ENCODE measurements at regions not wholly inside any gene's neighbourhood (a gene's known extent, or its start where the extent isn't known, plus 50 kb on each side); places are given as distances from the start of the nearest gene placed in this dataset.

DNA sequence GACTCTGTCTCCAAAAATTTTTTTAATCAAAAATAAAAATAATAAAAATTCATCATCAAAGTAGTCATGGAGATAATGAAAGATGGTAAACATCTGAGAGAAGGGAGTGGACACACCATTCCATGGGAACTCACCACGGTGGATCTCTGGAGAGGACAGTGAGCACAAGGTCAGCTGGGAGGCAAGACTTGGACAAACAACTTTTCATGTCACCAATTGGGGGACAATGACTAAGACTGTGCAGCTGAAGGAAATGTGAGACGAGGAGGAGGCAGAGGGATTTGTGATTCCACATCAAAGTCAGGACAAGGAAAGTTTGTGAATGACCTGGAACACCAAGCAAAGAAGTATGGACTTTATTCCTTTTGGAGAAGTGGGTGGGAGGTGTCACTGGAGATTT is 121.0 kb upstream of the SH3BP4 start:
- Mint-ChIP-seq H3K27me3 (ENCODE audit: low read depth) (no peaks in the 10 kb centered on the region), H3K4me1 (peaks cover 8% of the 10 kb centered on the region), H3K36me3 (ENCODE audit: low read depth) (no peaks in the 10 kb centered on the region), H3K9me3 (no peaks in the 10 kb centered on the region), H3K27ac (ENCODE audit: unreplicated experiment) (no peak overlapping the region), H3K4me3 (no peak overlapping the region)
- TF ChIP-seq, protein P1, sequence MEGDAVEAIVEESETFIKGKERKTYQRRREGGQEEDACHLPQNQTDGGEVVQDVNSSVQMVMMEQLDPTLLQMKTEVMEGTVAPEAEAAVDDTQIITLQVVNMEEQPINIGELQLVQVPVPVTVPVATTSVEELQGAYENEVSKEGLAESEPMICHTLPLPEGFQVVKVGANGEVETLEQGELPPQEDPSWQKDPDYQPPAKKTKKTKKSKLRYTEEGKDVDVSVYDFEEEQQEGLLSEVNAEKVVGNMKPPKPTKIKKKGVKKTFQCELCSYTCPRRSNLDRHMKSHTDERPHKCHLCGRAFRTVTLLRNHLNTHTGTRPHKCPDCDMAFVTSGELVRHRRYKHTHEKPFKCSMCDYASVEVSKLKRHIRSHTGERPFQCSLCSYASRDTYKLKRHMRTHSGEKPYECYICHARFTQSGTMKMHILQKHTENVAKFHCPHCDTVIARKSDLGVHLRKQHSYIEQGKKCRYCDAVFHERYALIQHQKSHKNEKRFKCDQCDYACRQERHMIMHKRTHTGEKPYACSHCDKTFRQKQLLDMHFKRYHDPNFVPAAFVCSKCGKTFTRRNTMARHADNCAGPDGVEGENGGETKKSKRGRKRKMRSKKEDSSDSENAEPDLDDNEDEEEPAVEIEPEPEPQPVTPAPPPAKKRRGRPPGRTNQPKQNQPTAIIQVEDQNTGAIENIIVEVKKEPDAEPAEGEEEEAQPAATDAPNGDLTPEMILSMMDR (conservative IDR thresholded peaks at IDR 0.05): no peak
- no peak for DNase-seq (ENCODE audit: low read depth, low spot score)

DNA sequence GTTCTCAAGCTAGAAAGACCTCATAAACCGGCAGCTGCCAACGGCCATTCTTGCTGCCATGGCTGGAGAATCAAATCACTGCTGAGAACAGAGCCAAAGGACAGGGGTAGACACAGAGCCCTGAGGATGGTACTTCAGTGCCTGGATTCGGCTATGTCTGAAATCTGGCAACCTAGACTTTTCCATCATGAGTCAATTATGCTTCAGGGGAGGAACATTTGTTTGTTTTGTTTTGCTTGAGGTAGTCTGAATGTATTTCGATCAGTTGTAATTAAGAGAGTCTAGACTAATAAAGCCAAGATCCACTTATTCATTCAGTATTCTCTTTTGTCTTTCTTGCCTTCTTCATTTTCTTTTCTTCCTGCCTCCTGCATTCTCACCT is 122.8 kb upstream of the SH3BP4 start:
- H3K4me3 Mint-ChIP-seq: no peak overlapping the region
- no peaks in the 10 kb centered on the region for H3K27me3 Mint-ChIP-seq (ENCODE audit: low read depth)
- H3K9me3 Mint-ChIP-seq: no peaks in the 10 kb centered on the region
- DNase-seq (ENCODE audit: low read depth, low spot score): no peak
- peaks cover 8% of the 10 kb centered on the region for H3K4me1 Mint-ChIP-seq
- no peaks in the 10 kb centered on the region for H3K36me3 Mint-ChIP-seq (ENCODE audit: low read depth)
- H3K27ac Mint-ChIP-seq (ENCODE audit: unreplicated experiment): no peak overlapping the region
- TF ChIP-seq, protein P1 (conservative IDR thresholded peaks at IDR 0.05): no peak

DNA sequence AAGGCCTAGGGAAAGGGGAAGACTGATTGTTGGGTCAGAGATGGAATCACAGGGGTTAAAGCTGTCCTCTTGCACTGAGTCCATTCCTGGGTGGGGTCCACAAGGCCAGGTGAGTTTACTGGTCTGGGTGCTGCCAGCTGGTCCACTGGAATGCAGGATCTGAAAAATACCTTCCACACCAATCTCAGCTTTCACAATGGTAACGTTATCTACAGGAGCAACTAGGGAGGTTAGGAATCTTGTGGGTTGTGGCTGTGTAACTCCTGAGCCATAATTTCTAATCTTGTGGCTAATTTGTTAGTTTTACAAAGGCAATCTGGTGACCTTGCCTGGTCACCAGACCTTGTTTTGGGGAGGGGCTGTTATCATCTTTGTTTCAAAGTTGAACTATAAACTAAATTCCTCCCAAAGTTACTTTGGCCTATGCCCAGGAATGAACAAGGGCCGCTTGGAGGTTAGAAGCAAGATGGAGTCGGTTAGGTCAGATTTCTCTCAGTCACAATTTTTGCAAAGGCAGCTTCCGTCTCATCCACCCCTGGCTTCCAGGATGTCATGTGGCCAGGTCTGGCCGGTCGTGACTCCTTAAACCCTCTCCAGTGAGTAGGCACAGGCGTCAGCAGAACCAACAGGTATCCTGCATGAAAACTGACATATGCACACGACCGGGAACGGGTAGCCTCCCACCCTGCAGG is 123.3 kb upstream of the SH3BP4 start:
- Mint-ChIP-seq H3K27ac (ENCODE audit: unreplicated experiment) (no peak overlapping the region), H3K4me1 (peaks cover 8% of the 10 kb centered on the region), H3K9me3 (no peaks in the 10 kb centered on the region), H3K36me3 (ENCODE audit: low read depth) (no peaks in the 10 kb centered on the region), H3K4me3 (no peak overlapping the region), H3K27me3 (ENCODE audit: low read depth) (no peaks in the 10 kb centered on the region)
- DNase-seq (ENCODE audit: low read depth, low spot score): no peak
- TF ChIP-seq, protein P1 (conservative IDR thresholded peaks at IDR 0.05): no peak

DNA sequence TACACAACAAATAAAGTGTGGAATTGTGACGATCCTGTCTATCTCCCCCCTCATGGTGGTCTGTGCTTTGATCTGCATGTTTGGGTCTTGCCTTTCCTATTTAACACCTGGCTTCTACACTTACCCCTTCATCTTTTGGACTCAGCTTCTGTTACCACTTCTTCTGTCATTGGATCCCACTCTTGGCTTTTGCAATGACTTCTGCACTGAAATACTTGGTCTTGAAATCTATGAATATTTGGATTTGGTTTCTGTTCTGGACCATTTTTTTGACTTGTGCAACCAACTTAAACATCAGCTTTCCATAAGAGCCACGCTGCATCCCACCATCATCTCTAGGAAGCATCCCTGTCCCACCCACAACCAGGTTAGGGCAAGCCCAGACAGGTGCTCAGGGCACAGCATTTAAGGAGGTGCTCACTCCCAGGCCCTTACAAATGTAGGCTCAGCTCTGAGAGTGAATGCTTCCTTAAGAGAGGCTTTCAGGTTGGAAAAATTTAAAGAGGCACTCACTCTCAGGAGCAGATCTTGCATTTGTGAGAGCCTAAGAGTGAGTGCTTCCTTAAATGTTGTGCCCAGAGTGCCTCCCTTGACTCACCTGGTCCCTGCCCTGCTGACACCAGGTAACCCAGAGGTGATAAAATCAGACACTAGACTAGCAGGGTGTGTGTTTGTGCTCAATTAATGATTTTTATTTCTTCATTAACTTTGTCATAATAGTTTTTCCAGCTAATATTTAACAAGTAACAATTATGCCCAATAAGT is 124.5 kb upstream of the SH3BP4 start:
- H3K27ac Mint-ChIP-seq (ENCODE audit: unreplicated experiment): no peak overlapping the region
- no peaks in the 10 kb centered on the region for H3K9me3 Mint-ChIP-seq
- H3K4me1 Mint-ChIP-seq: peaks cover 8% of the 10 kb centered on the region
- no peak overlapping the region for H3K4me3 Mint-ChIP-seq
- H3K27me3 Mint-ChIP-seq (ENCODE audit: low read depth): no peaks in the 10 kb centered on the region
- TF ChIP-seq, protein P1 (conservative IDR thresholded peaks at IDR 0.05): no peak
- no peak for DNase-seq (ENCODE audit: low read depth, low spot score)
- H3K36me3 Mint-ChIP-seq (ENCODE audit: low read depth): no peaks in the 10 kb centered on the region

DNA sequence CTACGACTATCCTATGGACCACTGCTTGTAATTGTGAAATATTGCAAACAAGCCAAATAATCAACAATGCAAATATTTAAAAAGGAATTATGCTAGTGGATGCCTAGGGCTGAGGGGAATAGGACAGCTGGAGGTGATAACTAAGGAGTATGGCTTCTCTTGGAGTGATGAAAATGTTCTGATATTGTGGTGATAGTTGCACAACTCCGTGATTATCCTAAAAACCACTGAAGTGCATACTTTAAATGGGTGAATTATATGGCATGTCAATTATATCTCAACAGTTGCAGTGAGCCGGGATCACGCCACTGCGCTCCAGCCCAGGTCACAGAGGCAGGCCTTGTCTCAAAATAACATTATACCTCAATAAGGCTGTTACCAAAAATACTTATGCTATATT is 125.1 kb upstream of the SH3BP4 start:
- TF ChIP-seq, protein P1 (conservative IDR thresholded peaks at IDR 0.05): no peak
- Mint-ChIP-seq H3K4me1 (peaks cover 8% of the 10 kb centered on the region), H3K36me3 (ENCODE audit: low read depth) (no peaks in the 10 kb centered on the region), H3K27me3 (ENCODE audit: low read depth) (no peaks in the 10 kb centered on the region), H3K9me3 (no peaks in the 10 kb centered on the region), H3K27ac (ENCODE audit: unreplicated experiment) (no peak overlapping the region), H3K4me3 (no peak overlapping the region)
- DNase-seq (ENCODE audit: low read depth, low spot score): no peak

Data from neural crest cell (in vitro differentiated cells).